ENCODE measurements at regions not wholly inside any gene's neighbourhood (a gene's known extent, or its start where the extent isn't known, plus 50 kb on each side); places are given as distances from the start of the nearest gene placed in this dataset.

GRCh38 chr5:114176356-114176755 lies 185.5 kb upstream of the KCNN2 start:
- TF ChIP-seq CTCF (IDR thresholded peaks at IDR 0.05) (no peak), EZH2 (IDR thresholded peaks at IDR 0.05; ENCODE audit: borderline replicate concordance, insufficient read depth, low read depth, low read length, poor library complexity, severe bottlenecking) (no peak)

Measured in B cell (primary cell).